Osteocyte (in vitro differentiated cells): ENCODE measurements at regions not wholly inside any gene's neighbourhood (a gene's known extent, or its start where the extent isn't known, plus 50 kb on each side); places are given as distances from the start of the nearest gene placed in this dataset.

Experiments
- DNase-seq: peaks from one replicate; pipeline ENCODE4 v3.0.0; 2021; ENCODE audit warnings: mixed read lengths; ENCODE audit not compliant: unreplicated experiment; ENCODE audit errors: extremely low spot score
- H3K27ac Mint-ChIP-seq: one replicate; pipeline ENCODE4 v1.8.0; 2021; ENCODE audit warnings: mild to moderate bottlenecking, mixed read lengths; ENCODE audit not compliant: unreplicated experiment
- H3K27me3 Mint-ChIP-seq: one replicate; pipeline ENCODE4 v1.8.0; 2021; ENCODE audit warnings: mixed read lengths; ENCODE audit not compliant: unreplicated experiment
- H3K36me3 Mint-ChIP-seq: one replicate; pipeline ENCODE4 v1.8.0; 2021; ENCODE audit warnings: mixed read lengths; ENCODE audit not compliant: unreplicated experiment
- H3K4me1 Mint-ChIP-seq: one replicate; pipeline ENCODE4 v1.8.0; 2021; ENCODE audit warnings: mixed read lengths; ENCODE audit not compliant: unreplicated experiment
- H3K4me3 Mint-ChIP-seq: one replicate; pipeline ENCODE4 v1.8.0; 2021; ENCODE audit warnings: mild to moderate bottlenecking, moderate library complexity, mixed read lengths; ENCODE audit not compliant: unreplicated experiment
- H3K9me3 Mint-ChIP-seq: one replicate; pipeline ENCODE4 v1.8.0; 2021; ENCODE audit warnings: mixed read lengths; ENCODE audit not compliant: unreplicated experiment
- CTCF ChIP-seq: fragments of 200-600 bp; sonication (generic); IDR thresholded peaks from 2 replicates; pipeline ENCODE4 v1.5.0; 2021; ENCODE audit warnings: antibody characterized with exemption, mild to moderate bottlenecking, moderate library complexity

GRCh38 chr4:173699841-173700475, 169.9 kb upstream of the HAND2 start:
- H3K9me3 Mint-ChIP-seq: no peaks in the 10 kb centered on the region
- H3K36me3 Mint-ChIP-seq: no peaks in the 10 kb centered on the region
- TF ChIP-seq CTCF: no peak
- no peak overlapping the region for H3K4me3 Mint-ChIP-seq
- H3K27me3 Mint-ChIP-seq: no peaks in the 10 kb centered on the region
- H3K4me1 Mint-ChIP-seq: no peaks in the 10 kb centered on the region
- DNase-seq: no peak
- no peak overlapping the region for H3K27ac Mint-ChIP-seq

- no peaks in the 10 kb centered on the region for H3K9me3 Mint-ChIP-seq
- no peak overlapping the region for H3K4me3 Mint-ChIP-seq
- H3K27me3 Mint-ChIP-seq: no peaks in the 10 kb centered on the region
- no peak overlapping the region for H3K27ac Mint-ChIP-seq
- no peak for DNase-seq
- no peaks in the 10 kb centered on the region for H3K36me3 Mint-ChIP-seq
- H3K4me1 Mint-ChIP-seq: no peaks in the 10 kb centered on the region
- no peak for TF ChIP-seq CTCF
These were observed 168.7 kb upstream of the HAND2 start for GRCh38 chr4:173698557-173699262.

GRCh38 chr4:173697840-173698239, 167.8 kb upstream of the HAND2 start:
- Mint-ChIP-seq H3K27me3 (no peaks in the 10 kb centered on the region), H3K9me3 (no peaks in the 10 kb centered on the region), H3K4me1 (no peaks in the 10 kb centered on the region), H3K27ac (no peak overlapping the region), H3K4me3 (no peak overlapping the region), H3K36me3 (no peaks in the 10 kb centered on the region)
- TF ChIP-seq CTCF: no peak
- DNase-seq: no peak

GRCh38 chr4:173696551-173696950, 166.5 kb upstream of the HAND2 start:
- H3K9me3 Mint-ChIP-seq: no peaks in the 10 kb centered on the region
- no peak overlapping the region for H3K27ac Mint-ChIP-seq

More at GRCh38 chr4:173696551-173696950, 166.5 kb upstream of the HAND2 start:
- no peak for TF ChIP-seq CTCF
- no peaks in the 10 kb centered on the region for H3K36me3 Mint-ChIP-seq
- H3K27me3 Mint-ChIP-seq: no peaks in the 10 kb centered on the region
- H3K4me3 Mint-ChIP-seq: no peak overlapping the region
- H3K4me1 Mint-ChIP-seq: no peaks in the 10 kb centered on the region
- no peak for DNase-seq
